Activated CD8-positive, alpha-beta memory T cell treated with anti-CD3 and anti-CD28 coated beads, Interleukin-2, amount 50 U/mL, for 1 hour (primary cell): ENCODE measurements at regions not wholly inside any gene's neighbourhood (a gene's known extent, or its start where the extent isn't known, plus 50 kb on each side); places are given as distances from the start of the nearest gene placed in this dataset.
"Not testable (repeated sequence)": the region's sequence is repeated elsewhere in the genome, so short reads cannot be mapped to it uniquely, and the experiment has no call there.

ENCODE experiments used
- DNase-seq: peaks from one replicate; pipeline ENCODE4 v3.0.0-alpha.2; 2020; ENCODE audit errors: extremely low read depth

GRCh38 chr13:107819071-107819470 lies 396.3 kb downstream of the LIG4 start:
- DNase-seq: no peak

GRCh38 chr13:107817647-107818287 lies 397.6 kb downstream of the LIG4 start:
- no peak for DNase-seq

GRCh38 chr13:107812014-107812412 lies 403.3 kb downstream of the LIG4 start:
- DNase-seq: no peak

DNA sequence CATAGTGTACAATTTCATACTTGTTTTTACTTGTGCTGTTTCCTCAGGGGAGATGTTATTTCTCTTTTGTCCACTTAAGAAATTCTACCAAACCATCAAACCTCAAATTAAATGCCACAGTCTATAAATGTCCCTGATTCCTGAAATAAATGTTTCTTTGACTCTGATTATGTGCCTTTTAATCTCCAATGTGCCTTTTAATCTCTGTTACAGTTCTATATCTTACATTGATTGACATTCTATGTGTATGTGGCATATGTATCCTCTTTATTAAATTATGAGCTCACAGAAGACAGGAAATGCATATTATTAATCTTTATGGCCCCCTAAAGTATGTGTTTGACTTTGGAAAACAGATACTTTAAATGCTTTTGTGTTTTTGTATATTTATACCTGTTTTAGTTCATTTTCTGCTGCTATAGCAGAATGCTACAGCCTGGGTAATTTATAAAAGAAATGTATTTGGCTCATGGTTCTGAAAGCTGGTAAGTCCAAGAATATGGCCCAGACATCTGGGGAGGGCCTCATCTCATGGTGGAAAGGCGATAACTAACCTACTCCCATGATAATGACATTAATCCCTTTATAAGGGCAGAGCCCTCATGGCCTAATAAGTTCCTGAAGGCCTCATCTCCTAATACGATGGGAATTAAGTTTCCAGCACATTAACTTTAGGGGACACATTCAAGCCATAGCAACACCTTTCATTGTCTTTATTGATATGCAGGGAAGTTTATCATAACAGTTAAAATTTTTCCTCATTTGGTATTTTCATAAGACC lies 403.9 kb downstream of the LIG4 start:
- no peak for DNase-seq

DNA sequence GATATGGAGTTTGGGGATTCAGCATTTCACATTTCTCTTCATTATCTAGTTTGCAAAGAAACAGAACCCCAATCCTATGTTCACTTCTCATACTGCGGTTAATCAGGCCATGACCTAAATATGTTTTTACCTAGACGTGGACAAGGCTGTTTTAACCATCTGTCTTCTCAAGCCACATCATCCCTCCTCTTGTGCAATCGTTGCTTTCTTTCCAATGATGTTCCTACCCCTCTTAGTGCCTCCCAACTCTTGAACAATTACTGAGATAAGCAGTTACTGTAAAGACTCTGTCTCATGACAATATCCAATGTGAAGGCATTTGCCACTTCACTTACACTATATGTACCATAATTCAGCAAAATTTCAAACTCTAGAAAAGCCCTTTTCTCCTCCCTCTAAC lies 406.2 kb downstream of the LIG4 start:
- DNase-seq: no peak

- no peak for DNase-seq
These were observed 406.9 kb downstream of the LIG4 start for GRCh38 chr13:107808389-107808788.

DNA sequence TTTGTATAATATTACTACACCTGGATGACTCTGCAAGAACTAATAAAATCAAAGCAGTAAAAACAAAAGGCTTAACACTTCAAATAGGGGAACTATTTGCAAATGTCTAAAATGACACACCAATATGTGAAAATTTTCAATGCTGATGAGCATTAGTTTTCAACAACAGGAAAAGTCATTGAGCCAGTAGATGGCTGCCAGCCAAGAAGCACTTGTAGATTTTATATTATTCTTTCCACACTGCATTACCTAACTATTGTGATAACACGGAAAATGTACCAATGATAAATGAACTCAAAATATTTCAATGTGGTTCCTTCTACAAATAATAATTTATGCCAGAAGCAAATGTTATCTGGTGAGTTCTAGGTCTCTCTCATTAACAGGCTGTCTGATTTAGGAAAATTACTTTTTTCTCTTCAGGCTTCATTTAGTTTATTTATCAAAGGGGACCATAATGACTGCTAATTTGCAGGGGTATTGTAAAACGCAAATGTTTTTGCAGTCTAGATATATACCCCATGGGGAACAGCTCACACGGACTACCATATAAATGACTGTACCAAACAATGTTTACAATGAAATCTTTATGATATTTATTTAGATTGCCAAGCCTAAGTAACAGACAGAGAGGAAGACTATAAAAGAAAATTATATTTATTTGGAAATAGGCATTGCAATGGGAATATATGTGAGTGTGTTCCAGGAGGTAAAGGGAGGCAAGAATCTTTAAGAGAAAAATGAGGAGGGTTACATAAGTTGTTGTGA lies 407.8 kb downstream of the LIG4 start:
- no peak for DNase-seq

DNA sequence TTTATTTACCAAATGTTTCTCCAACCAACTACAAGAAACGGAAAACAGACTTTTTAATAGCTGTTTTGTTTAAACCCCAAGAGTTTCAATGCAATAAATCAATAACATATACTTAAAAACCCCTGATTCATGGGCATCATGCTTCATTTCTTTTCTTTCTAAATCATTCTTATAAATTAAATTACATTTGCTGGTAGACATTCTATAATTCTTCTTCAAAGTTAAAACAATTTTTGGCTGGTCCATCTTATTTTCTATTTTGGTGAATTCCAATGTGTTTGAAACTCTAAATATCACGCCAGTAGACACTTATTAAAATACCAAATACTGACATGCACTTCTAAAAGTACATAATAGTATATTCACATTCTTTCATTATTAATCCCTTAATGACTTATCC lies 408.6 kb downstream of the LIG4 start:
- DNase-seq: no peak

- DNase-seq: no peak
These were observed 411.4 kb downstream of the LIG4 start for GRCh38 chr13:107803822-107804495.

- no peak for DNase-seq
These were observed 413.7 kb downstream of the LIG4 start for GRCh38 chr13:107801621-107802020.

DNA sequence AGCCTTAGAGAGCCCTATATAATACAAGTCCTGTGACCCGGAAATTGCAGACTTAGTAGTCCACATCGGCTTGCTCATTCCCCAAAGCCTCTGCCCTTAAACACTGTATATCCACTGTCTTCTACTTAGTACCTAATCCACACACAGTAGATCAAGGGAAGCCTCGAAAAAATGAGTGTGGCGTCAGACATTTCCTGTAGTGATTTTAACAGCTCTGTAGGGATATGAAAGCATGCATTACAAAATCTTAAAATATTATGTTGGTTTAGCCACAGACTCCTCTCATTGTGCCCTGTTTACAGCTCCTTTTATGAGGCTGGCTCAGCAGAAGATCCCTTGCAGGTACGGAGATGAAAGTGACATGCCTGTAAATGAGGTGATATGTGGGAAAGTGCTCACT lies 416.3 kb downstream of the LIG4 start:
- no peak for DNase-seq

GRCh38 chr13:107790397-107790796 lies 424.9 kb downstream of the LIG4 start:
- no peak for DNase-seq

- DNase-seq: no peak
These were observed 426.7 kb downstream of the LIG4 start for GRCh38 chr13:107788464-107789165.

GRCh38 chr13:107782646-107783045 lies 432.7 kb downstream of the LIG4 start:
- DNase-seq: not testable (repeated sequence)

- DNase-seq: no peak
These were observed 437.2 kb downstream of the LIG4 start for GRCh38 chr13:107778094-107778493.

DNA sequence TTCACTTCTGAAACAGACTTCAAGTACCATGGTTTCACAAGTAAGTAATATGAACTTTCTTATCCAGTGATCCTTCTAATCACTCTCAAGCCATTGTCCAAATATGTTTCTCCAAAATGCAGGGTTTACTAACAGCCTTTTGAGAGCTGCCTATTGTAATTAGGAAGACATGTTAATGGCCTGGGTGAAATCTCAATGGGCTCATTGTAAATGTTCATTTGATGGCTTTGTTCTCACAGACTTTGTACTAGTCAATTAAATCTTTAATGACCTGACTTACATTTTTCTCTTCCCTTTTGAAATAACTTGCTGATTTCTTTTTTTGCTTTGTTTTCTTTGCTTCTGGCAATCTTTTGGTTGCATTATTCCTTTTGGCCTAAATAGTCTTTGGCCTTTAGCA lies 444.8 kb downstream of the LIG4 start:
- DNase-seq: no peak

DNA sequence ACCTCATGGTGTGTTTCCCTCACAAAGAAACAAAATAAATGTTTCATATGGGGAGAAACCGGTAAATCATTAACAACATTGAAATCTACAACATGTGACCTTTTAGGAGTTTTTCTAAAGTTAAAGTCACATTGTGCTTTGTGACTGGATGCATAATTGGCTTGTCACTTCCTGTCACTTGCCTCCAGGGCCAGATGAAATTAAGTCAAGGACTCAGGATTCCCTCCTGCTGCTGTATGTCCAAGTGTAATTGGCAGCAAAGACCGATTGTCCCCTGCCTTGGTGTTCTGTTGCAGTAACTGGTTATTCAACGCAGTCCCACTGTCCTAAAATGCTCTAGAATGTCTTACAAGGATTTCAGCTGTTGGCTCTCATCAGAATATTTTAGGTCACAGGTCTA lies 448.2 kb downstream of the LIG4 start:
- no peak for DNase-seq

GRCh38 chr13:107765724-107766401 lies 449.5 kb downstream of the LIG4 start:
- DNase-seq: no peak

GRCh38 chr13:107764046-107764445 lies 451.3 kb downstream of the LIG4 start:
- DNase-seq: no peak

- DNase-seq: no peak
These were observed 461.6 kb downstream of the LIG4 start for GRCh38 chr13:107753748-107754147.

GRCh38 chr13:107753291-107753690 lies 462.0 kb downstream of the LIG4 start:
- no peak for DNase-seq
